HFFc6 (cell line): ENCODE measurements at regions not wholly inside any gene's neighbourhood (a gene's known extent, or its start where the extent isn't known, plus 50 kb on each side); places are given as distances from the start of the nearest gene placed in this dataset.
"Not testable (repeated sequence)": the region's sequence is repeated elsewhere in the genome, so short reads cannot be mapped to it uniquely, and the experiment has no call there.

Experiments used
- DNase-seq: peaks from one replicate; pipeline ENCODE4 v3.0.0-alpha.2; 2018
- H3K27ac Mint-ChIP-seq: 2 replicates; pipeline ENCODE4 v1.8.0; 2020; ENCODE audit warnings: mild to moderate bottlenecking, mixed read lengths
- H3K27me3 Mint-ChIP-seq: 2 replicates; pipeline ENCODE4 v1.8.0; 2021; ENCODE audit warnings: mild to moderate bottlenecking, moderate library complexity, mixed read lengths; ENCODE audit not compliant: insufficient read depth
- H3K36me3 Mint-ChIP-seq: 2 replicates; pipeline ENCODE4 v1.8.0; 2021; ENCODE audit warnings: low read depth, mixed read lengths
- H3K4me1 Mint-ChIP-seq: 2 replicates; pipeline ENCODE4 v1.8.0; 2020; ENCODE audit warnings: low read depth, mixed read lengths
- H3K4me3 Mint-ChIP-seq: 2 replicates; pipeline ENCODE4 v1.8.0; 2020; ENCODE audit warnings: mild to moderate bottlenecking, moderate library complexity, mixed read lengths
- H3K9me3 Mint-ChIP-seq: 2 replicates; pipeline ENCODE4 v1.8.0; 2020; ENCODE audit warnings: mild to moderate bottlenecking, mixed read lengths
- CTCF ChIP-seq: fragments of 200-600 bp; sonication (generic); IDR thresholded peaks from 2 replicates; pipeline ENCODE4 v1.5.0; 2021; ENCODE audit warnings: antibody characterized with exemption, mild to moderate bottlenecking

DNA sequence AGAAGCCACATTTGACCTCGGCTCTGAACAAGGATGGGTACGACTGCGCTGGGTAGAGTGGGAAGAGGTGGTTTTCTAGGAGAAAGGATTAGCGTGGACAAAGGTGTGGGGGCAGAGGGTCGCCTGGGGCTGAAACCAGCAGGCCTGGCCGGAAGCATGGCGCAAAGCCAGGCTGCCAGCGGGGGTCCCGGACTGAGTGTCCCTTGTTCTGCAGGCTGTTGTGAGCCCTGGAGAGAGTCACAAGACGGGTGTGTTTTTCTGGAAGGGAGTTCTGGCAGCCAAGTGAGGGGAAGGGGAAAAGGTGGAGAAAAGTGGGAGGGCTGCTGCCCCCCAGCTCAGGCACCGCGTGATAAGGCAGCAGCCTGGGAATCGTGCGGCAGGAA lies 98.5 kb upstream of the MEF2A start:
- H3K4me1 Mint-ChIP-seq: no peaks in the 10 kb centered on the region
- no peak overlapping the region for H3K27ac Mint-ChIP-seq
- peaks cover 17% of the 10 kb centered on the region for H3K36me3 Mint-ChIP-seq
- no peak overlapping the region for H3K4me3 Mint-ChIP-seq
- peaks cover 10% of the 10 kb centered on the region; the same call in 1 of the 2 replicates for H3K27me3 Mint-ChIP-seq
- no peak for DNase-seq
- H3K9me3 Mint-ChIP-seq: peaks cover 18% of the 10 kb centered on the region
- no peak for TF ChIP-seq CTCF

DNA sequence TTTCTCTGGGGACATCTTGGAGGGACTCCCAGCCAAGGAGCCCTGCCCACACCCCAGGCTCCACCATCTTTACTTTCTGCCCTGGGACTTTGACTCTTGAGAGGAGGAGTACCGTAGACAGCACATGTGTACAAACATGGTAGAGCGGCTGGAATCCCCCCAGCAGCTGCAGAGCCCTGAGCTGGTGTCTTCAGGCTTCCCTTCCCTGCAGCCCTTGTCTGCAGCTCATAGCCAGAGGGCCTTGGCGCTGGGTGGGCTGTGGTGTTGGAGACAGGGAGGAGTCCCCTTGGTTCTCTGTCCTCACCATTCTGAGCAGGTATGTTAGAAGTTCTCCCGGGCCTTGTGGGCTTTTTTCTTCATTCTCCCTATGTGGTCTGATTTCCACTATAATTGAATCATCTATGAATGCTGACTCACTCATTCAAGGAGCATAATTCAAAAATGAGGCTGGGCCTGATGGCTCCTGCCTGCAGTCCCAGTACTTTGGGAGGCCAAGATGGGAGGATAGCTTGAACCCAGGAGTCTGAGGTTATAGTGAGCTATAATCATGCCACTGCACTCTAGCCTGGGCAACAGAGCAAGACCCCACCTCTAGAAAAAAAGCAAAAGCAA lies 97.8 kb upstream of the MEF2A start:
- H3K27me3 Mint-ChIP-seq: peaks cover 10% of the 10 kb centered on the region; the same call in 1 of the 2 replicates
- TF ChIP-seq CTCF: no peak
- H3K27ac Mint-ChIP-seq: no peak overlapping the region
- H3K4me3 Mint-ChIP-seq: no peak overlapping the region
- peaks cover 16% of the 10 kb centered on the region for H3K36me3 Mint-ChIP-seq
- no peak for DNase-seq
- H3K4me1 Mint-ChIP-seq: no peaks in the 10 kb centered on the region
- peaks cover 18% of the 10 kb centered on the region for H3K9me3 Mint-ChIP-seq

DNA sequence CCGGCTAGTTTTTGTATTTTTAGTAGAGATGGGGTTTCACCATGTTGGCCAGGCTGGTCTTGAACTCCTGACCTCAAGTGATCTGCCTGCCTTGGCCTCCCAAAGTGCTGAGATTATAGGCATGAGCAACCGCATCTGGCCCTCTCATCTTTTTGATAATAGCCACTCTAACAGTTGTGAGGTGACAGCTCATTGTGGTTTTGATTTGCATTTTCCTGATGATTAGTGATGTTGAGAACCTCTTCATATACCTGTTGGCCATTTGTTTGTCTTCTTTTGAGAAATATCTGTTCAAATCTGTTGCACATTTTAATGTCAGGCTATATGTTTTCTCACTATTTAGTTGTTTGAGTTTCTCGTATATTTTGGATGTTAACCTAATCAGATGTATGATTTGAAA lies 95.6 kb upstream of the MEF2A start:
- not testable (repeated sequence) for H3K4me1 Mint-ChIP-seq, H3K36me3 Mint-ChIP-seq, DNase-seq, H3K27me3 Mint-ChIP-seq, H3K27ac Mint-ChIP-seq, H3K9me3 Mint-ChIP-seq, H3K4me3 Mint-ChIP-seq

- H3K27ac Mint-ChIP-seq: no peak overlapping the region
- H3K4me3 Mint-ChIP-seq: no peak overlapping the region
- no peak for DNase-seq
- peaks cover 4% of the 10 kb centered on the region; the same call in 1 of the 2 replicates for H3K27me3 Mint-ChIP-seq
- no peaks in the 10 kb centered on the region for H3K36me3 Mint-ChIP-seq
- TF ChIP-seq CTCF: no peak
- peaks cover 11% of the 10 kb centered on the region for H3K4me1 Mint-ChIP-seq
- H3K9me3 Mint-ChIP-seq: no peaks in the 10 kb centered on the region
Observed at GRCh38 chr15:99472416-99473145, 93.2 kb upstream of the MEF2A start.

GRCh38 chr15:99473981-99474906 lies 91.5 kb upstream of the MEF2A start:
- Mint-ChIP-seq H3K27ac (no peak overlapping the region), H3K4me1 (peaks cover 11% of the 10 kb centered on the region), H3K4me3 (no peak overlapping the region), H3K27me3 (peaks cover 4% of the 10 kb centered on the region; the same call in 1 of the 2 replicates), H3K36me3 (no peaks in the 10 kb centered on the region), H3K9me3 (no peaks in the 10 kb centered on the region)
- no peak for TF ChIP-seq CTCF
- no peak for DNase-seq
